Esophagus squamous epithelium (tissue), 4 donors: ENCODE measurements at regions not wholly inside any gene's neighbourhood (a gene's known extent, or its start where the extent isn't known, plus 50 kb on each side); places are given as distances from the start of the nearest gene placed in this dataset.

ENCODE experiments used
- POLR2A ChIP-seq, 4 donors: fragments of 450-650 bp; IDR thresholded peaks; one replicate each; pipeline ENCODE4 v1.6.1; 2017; ENCODE audit warnings: antibody characterized with exemption in 4 of 4, mild to moderate bottlenecking in 4 of 4, moderate library complexity in 3 of 4
- TF ChIP-seq, protein P1 (sequence below), 6 experiments: fragments of 450-650 bp in 4 of 6; fragments of 200-600 bp in 2 of 6; sonication (generic) in 2 of 6; IDR thresholded peaks; one replicate each; pipeline ENCODE4 v1.5.1; 2016 to 2019; ENCODE audit warnings: antibody characterized with exemption in 6 of 6, mild to moderate bottlenecking in 4 of 6, moderate library complexity in 4 of 6

DNA sequence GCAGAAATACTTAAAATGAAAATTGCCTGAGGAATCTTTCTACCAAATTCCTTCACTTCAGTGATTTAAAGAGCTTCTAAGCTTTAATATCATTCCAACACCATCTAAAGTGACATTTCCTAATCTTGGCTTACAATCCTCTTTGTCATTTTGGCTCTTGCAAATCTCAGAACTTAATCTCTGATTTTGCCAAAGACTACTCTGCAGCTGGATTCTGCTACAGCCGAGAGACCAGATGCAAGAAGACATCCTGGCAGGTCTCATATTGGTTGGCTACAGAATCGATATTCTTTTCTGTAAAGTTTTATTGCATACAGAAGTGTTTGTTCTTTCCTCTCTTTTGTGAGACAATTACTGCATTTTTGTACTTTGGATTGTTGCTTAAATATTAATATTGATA lies 716.5 kb upstream of the LRATD1 start:
- TF ChIP-seq, protein P1, sequence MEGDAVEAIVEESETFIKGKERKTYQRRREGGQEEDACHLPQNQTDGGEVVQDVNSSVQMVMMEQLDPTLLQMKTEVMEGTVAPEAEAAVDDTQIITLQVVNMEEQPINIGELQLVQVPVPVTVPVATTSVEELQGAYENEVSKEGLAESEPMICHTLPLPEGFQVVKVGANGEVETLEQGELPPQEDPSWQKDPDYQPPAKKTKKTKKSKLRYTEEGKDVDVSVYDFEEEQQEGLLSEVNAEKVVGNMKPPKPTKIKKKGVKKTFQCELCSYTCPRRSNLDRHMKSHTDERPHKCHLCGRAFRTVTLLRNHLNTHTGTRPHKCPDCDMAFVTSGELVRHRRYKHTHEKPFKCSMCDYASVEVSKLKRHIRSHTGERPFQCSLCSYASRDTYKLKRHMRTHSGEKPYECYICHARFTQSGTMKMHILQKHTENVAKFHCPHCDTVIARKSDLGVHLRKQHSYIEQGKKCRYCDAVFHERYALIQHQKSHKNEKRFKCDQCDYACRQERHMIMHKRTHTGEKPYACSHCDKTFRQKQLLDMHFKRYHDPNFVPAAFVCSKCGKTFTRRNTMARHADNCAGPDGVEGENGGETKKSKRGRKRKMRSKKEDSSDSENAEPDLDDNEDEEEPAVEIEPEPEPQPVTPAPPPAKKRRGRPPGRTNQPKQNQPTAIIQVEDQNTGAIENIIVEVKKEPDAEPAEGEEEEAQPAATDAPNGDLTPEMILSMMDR (IDR thresholded peaks at IDR 0.05), result no peak
- no peak for TF ChIP-seq POLR2A (IDR thresholded peaks at IDR 0.05)
